HepG2 (cell line): ENCODE measurements at regions not wholly inside any gene's neighbourhood (a gene's known extent, or its start where the extent isn't known, plus 50 kb on each side); places are given as distances from the start of the nearest gene placed in this dataset.
"Not testable (repeated sequence)": the region's sequence is repeated elsewhere in the genome, so short reads cannot be mapped to it uniquely, and the experiment has no call there.

Experiments used
- ATAC-seq: fragments of 200-7000 bp; cut with Tn5 transposase; 3 replicates; pipeline ENCODE4 v1.9.1; 2020; ENCODE audit warnings: mild to moderate bottlenecking, moderate library complexity
- BruUV-seq: library from RNA; stranded (reverse); fragments of 400-500 nt; replicated peaks from 2 replicates; lab custom pipeline; 2021; lab: Mats Ljungman, UMichigan
- CTCF ChIA-PET: fragments of 300-600 bp; formaldehyde crosslinking; extraction: SDS; loops from one replicate; lab custom pipeline; 2021; ENCODE audit warnings: low total read pairs, inconsistent platforms, low intra/inter-chr PET ratio; lab: Yijun Ruan, JAX
- POLR2A ChIA-PET: fragments of 350-600 bp; sonication (Branson Sonifier 250); formaldehyde crosslinking; loops from one replicate; lab custom pipeline; 2020; ENCODE audit warnings: antibody characterized with exemption, inconsistent platforms; lab: Yijun Ruan, JAX
- DNase-seq: peaks from one replicate; pipeline ENCODE4 v3.0.0-alpha.2; 2015; ENCODE audit warnings: low spot score
- FAIRE-seq: peaks from 3 replicates; lab custom pipeline; 2011; peaks lifted over from hg19 to GRCh38; lab: Jason Lieb, UNC
- H2AFZ ChIP-seq: one replicate; pipeline ENCODE4 v1.6.1; 2011; ENCODE audit warnings: low read length, inconsistent platforms
- H3K27ac ChIP-seq: fragments of 300-600 bp; 3 replicates; pipeline ENCODE4 v1.8.0; 2011; ENCODE audit warnings: mixed run types, mild to moderate bottlenecking, mixed read lengths, low read length, inconsistent platforms; ENCODE audit not compliant: insufficient read depth; ENCODE audit errors: extremely low read length
- H3K27me3 ChIP-seq, 2 experiments: fragments of 200-600 bp in 1 of 2; 2 replicates in 1 of 2; 3 replicates in 1 of 2; pipeline versions ENCODE4 v1.6.0 to v1.8.0; 2011; ENCODE audit warnings: low read length in 2 of 2, mild to moderate bottlenecking in 2 of 2, moderate library complexity in 2 of 2, inconsistent platforms in 1 of 2; ENCODE audit not compliant: insufficient read depth in 2 of 2, control insufficient read depth in 1 of 2
- H3K36me3 ChIP-seq, 2 experiments: fragments of 200-600 bp in 1 of 2; replicated peaks in 1 of 2; 2 replicates in 1 of 2; 3 replicates in 1 of 2; pipeline versions ENCODE4 v1.5.1 to v1.8.0; 2011; ENCODE audit warnings: low read length in 2 of 2, inconsistent platforms in 1 of 2; ENCODE audit not compliant: insufficient read depth in 2 of 2, control insufficient read depth in 1 of 2
- H3K4me1 ChIP-seq: 2 replicates; pipeline ENCODE4 v1.5.1; 2012; ENCODE audit warnings: low read length, inconsistent platforms; ENCODE audit not compliant: insufficient read depth
- H3K4me2 ChIP-seq: 2 replicates; pipeline ENCODE4 v1.6.0; 2011; ENCODE audit warnings: low read depth, low read length, inconsistent platforms
- H3K4me3 ChIP-seq, 3 experiments: fragments of 200-600 bp in 1 of 3; sonication (generic), shearing (Covaris generic) in 1 of 3; replicated peaks in 1 of 3; 2 replicates each; pipeline ENCODE4 v1.5.1; 2011 to 2016; ENCODE audit warnings: low read length in 3 of 3, inconsistent platforms in 2 of 3, low read depth in 2 of 3, mild to moderate bottlenecking in 2 of 3, control low read depth in 1 of 3, mixed read lengths in 1 of 3; ENCODE audit not compliant: insufficient read depth in 1 of 3
- H3K79me2 ChIP-seq: one replicate; pipeline ENCODE4 v1.6.1; 2011; ENCODE audit warnings: low read length, inconsistent platforms; ENCODE audit not compliant: insufficient read depth
- H3K9ac ChIP-seq: 2 replicates; pipeline ENCODE4 v1.6.0; 2011; ENCODE audit warnings: mild to moderate bottlenecking, low read depth, low read length, inconsistent platforms; ENCODE audit not compliant: insufficient read depth
- H3K9me3 ChIP-seq: 2 replicates; pipeline ENCODE4 v1.5.1; 2012; ENCODE audit warnings: mild to moderate bottlenecking, low read length
- H4K20me1 ChIP-seq: 2 replicates; pipeline ENCODE4 v1.6.0; 2011; ENCODE audit warnings: inconsistent platforms, mild to moderate bottlenecking, low read length, moderate library complexity; ENCODE audit not compliant: insufficient read depth
- RCOR2 ChIP-seq: IDR thresholded peaks from 2 replicates; pipeline ENCODE4 v1.6.1; 2016; ENCODE audit warnings: missing biosample characterization, missing genetic modification reagents
- RXRA ChIP-seq: sonication (generic); formaldehyde crosslinking; IDR thresholded peaks from 2 replicates; pipeline ENCODE4 v1.5.1; 2020; ENCODE audit warnings: missing genetic modification reagents
- ZNF639 ChIP-seq: conservative IDR thresholded peaks from 2 replicates; pipeline ENCODE4 v1.6.1; 2018; ENCODE audit warnings: missing genetic modification reagents
- ZNF660 ChIP-seq: sonication (generic); formaldehyde crosslinking; IDR thresholded peaks from 2 replicates; pipeline ENCODE4 v1.5.1; 2020; ENCODE audit warnings: mild to moderate bottlenecking, low read depth, missing genetic modification reagents, borderline replicate concordance
- WGBS: methylation state at CpG from one replicate; pipeline ENCODE4 v1.1.6; 2017; ENCODE audit warnings: low lambda C conversion rate; 5-methylcytosine and 5-hydroxymethylcytosine counted together
- in situ Hi-C: cut with HindIII; loops from 2 replicates; pipeline ENCODE4 v1.10.0; 2017; ENCODE audit warnings: low pct_unique_long_range_greater_than_20kb; ENCODE audit not compliant: extremely low pct_ligation_motif_present
- intact Hi-C: fragments of 100-400 bp; cut with micrococcal nuclease; formaldehyde crosslinking; loops from one replicate; pipeline ENCODE4 v1.10.0; 2022; ENCODE audit not compliant: unreplicated experiment
- TF ChIP-seq, protein P1 (sequence below): sonication (generic); formaldehyde crosslinking; IDR thresholded peaks from 2 replicates; pipeline ENCODE4 v1.8.1; 2022; ENCODE audit warnings: low read depth, mild to moderate bottlenecking, missing genetic modification reagents

DNA sequence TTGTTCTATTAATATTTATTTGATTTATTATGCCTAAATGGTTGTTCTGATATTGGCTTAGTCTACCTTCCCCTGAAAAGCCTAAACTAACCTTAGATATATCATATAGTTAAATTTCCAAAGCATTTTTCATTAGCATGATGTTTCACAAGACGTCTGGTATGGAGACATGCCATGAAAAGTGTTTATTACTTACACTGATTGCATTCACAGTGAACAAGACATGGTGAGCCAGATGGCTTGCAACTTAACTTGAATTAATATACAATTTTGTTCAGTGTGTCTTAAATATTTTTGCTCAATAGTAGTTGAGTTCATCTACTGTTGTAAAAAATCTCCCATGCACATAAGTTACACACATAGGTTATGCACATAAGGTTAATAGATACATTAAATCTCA, 758.4 kb downstream of the NSUN3 start:
- H3K4me1 ChIP-seq: no peaks in the 10 kb centered on the region
- POLR2A ChIA-PET: no interaction called here
- no peak overlapping the region for H3K27ac ChIP-seq
- H2AFZ ChIP-seq: no peak overlapping the region
- FAIRE-seq (no peak), DNase-seq (no peak), ATAC-seq (no peak)
- no TSS peak for BruUV-seq
- no peaks in the 10 kb centered on the region for H4K20me1 ChIP-seq
- H3K9me3 ChIP-seq: no peaks in the 10 kb centered on the region
- intact Hi-C loops (no loop called here), in situ Hi-C loops (no loop called here)
- no peaks in the 10 kb centered on the region for H3K27me3 ChIP-seq
- H3K4me2 ChIP-seq: no peak overlapping the region
- no peaks in the 10 kb centered on the region for H3K79me2 ChIP-seq
- no peak for TF ChIP-seq RXRA (CRISPR knock-in tag)
- TF ChIP-seq, protein P1, sequence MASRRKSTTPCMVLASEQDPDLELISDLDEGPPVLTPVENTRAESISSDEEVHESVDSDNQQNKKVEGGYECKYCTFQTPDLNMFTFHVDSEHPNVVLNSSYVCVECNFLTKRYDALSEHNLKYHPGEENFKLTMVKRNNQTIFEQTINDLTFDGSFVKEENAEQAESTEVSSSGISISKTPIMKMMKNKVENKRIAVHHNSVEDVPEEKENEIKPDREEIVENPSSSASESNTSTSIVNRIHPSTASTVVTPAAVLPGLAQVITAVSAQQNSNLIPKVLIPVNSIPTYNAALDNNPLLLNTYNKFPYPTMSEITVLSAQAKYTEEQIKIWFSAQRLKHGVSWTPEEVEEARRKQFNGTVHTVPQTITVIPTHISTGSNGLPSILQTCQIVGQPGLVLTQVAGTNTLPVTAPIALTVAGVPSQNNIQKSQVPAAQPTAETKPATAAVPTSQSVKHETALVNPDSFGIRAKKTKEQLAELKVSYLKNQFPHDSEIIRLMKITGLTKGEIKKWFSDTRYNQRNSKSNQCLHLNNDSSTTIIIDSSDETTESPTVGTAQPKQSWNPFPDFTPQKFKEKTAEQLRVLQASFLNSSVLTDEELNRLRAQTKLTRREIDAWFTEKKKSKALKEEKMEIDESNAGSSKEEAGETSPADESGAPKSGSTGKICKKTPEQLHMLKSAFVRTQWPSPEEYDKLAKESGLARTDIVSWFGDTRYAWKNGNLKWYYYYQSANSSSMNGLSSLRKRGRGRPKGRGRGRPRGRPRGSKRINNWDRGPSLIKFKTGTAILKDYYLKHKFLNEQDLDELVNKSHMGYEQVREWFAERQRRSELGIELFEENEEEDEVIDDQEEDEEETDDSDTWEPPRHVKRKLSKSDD (CRISPR knock-in tag): no peak
- no peak for TF ChIP-seq ZNF639 (CRISPR knock-in tag)
- CTCF ChIA-PET: no interaction called here
- 0% methylated on average over 1 of the region's 1 CpG for WGBS
- no peak overlapping the region for H3K4me3 ChIP-seq
- no peaks in the 10 kb centered on the region for H3K36me3 ChIP-seq
- no peak overlapping the region for H3K9ac ChIP-seq

DNA sequence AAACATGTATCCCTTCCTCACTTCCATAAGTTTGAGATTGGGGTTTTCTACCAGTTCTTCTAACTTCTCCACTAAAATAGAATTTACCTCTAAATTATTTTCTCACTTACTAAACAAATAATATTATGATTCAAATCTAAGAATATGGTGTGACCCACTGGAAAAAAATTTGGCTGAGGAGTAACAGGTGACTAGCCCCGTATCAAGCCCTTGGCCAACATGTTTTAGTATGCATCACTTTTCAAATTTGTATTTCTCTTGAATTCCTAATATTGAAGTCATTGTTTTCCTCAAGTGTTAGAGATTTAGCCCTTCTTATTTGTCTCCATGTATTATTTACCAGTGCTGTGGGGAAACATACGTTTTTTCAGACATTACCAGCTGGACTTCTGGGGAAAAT, 759.4 kb downstream of the NSUN3 start:
- no peaks in the 10 kb centered on the region for H3K9me3 ChIP-seq
- POLR2A ChIA-PET: no interaction called here
- FAIRE-seq: no peak
- H3K27ac ChIP-seq: no peak overlapping the region
- H3K4me3 ChIP-seq: no peak overlapping the region
- in situ Hi-C loops: no loop called here
- BruUV-seq: no TSS peak
- H3K27me3 ChIP-seq: no peaks in the 10 kb centered on the region
- 0% methylated on average over 2 of the region's 2 CpGs for WGBS
- no peak overlapping the region for H3K9ac ChIP-seq
- no peaks in the 10 kb centered on the region for H3K79me2 ChIP-seq
- ATAC-seq: no peak
- DNase-seq: no peak
- H3K36me3 ChIP-seq: no peaks in the 10 kb centered on the region
- H3K4me2 ChIP-seq: no peak overlapping the region
- no peak overlapping the region for H2AFZ ChIP-seq
- no peak for TF ChIP-seq ZNF660 (CRISPR knock-in tag)
- TF ChIP-seq RCOR2 (CRISPR knock-in tag): no peak
- no peaks in the 10 kb centered on the region for H4K20me1 ChIP-seq
- intact Hi-C loops: no loop called here
- CTCF ChIA-PET: no interaction called here
- no peaks in the 10 kb centered on the region for H3K4me1 ChIP-seq

DNA sequence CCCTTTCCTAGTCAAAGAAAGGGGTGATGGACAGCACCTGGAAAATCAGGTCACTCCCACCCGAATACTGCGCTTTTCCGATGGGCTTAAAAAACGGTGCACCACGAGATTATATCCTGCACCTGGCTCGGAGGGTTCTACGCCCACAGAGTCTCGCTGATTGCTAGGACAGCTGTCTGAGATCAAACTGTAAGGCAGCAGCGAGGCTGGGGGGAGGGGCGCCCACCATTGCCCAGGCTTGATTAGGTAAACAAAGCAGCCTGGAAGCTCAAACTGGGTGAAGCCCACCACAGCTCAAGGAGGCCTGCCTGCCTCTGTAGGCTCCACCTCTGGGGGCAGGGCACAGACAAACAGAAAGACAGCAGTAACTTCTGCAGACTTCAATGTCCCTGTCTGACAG, 783.4 kb downstream of the NSUN3 start:
- in situ Hi-C loops, H3K79me2 ChIP-seq, H3K27me3 ChIP-seq, ATAC-seq, H2AFZ ChIP-seq, intact Hi-C loops, H3K4me1 ChIP-seq, H3K27ac ChIP-seq, CTCF ChIA-PET, H4K20me1 ChIP-seq, H3K9ac ChIP-seq, H3K4me2 ChIP-seq, FAIRE-seq, H3K36me3 ChIP-seq, H3K4me3 ChIP-seq, BruUV-seq, DNase-seq, H3K9me3 ChIP-seq, POLR2A ChIA-PET: not testable (repeated sequence)
- WGBS: 7% methylated on average over 3 of the region's 10 CpGs
